ENCODE measurements at regions not wholly inside any gene's neighbourhood (a gene's known extent, or its start where the extent isn't known, plus 50 kb on each side); places are given as distances from the start of the nearest gene placed in this dataset.

DNA sequence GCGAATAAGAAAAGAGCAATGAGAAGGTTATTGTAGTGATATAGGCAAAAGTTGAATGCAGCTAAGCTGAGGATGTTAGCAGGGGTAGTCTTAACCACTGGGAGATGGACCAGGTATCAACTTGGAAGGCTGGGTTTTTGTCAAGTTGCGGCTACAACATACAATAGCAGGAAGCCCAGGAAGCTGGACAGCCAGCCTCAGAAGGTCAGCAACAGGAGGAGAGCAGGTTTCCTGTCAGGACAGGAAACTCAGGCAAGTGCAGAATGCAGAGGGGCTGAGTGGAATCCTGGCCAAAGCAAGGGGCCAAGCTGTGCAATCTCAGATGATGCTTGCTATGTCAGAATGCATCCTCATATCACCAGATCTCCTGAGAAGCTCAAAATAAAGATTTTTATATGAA is 530.0 kb upstream of the ID2 start:
- DNase-seq = no peak

DNA sequence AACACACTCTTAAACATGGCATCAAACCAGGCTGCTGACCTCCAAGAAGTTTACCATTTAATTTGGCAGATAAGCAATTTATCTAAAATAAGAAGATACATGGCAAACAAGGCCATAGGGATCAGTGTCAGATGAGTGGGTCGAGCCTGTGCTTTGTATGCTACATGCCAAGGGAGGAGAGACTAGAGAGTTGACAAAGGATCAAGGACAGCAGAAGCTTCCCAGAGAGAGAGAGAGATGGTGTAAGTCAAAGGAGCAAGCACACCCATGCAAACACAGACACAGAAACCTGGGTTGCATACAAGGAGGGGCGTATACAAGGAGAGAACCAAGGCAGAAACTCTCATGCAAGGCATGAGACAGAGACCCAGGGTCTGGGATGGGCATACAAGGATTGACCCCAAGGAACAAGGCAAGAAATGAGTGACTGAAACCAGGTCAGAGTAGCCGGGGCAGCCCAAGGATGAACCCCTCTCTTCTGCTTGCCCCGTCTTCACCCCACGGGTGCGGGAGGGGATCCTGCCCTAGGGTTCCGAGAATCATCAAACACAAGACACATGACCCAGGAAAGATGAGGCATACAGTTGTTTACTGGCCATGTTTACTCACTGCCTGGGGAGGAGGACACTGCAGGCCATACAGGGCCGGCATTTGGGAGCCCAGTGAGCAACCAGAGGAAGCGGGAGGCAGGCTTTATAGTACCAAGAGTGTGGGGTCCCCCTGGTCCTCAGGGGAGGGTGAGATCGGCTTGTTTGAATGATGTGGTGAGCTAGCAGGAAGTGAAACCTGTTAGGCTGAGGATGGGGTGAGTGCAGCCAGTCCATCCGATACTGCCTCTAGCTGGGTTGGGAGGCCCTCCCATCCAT is 529.2 kb upstream of the ID2 start:
- DNase-seq = peak in 3 of 4 experiments; percentile 10 to 24 (median 17)

DNA sequence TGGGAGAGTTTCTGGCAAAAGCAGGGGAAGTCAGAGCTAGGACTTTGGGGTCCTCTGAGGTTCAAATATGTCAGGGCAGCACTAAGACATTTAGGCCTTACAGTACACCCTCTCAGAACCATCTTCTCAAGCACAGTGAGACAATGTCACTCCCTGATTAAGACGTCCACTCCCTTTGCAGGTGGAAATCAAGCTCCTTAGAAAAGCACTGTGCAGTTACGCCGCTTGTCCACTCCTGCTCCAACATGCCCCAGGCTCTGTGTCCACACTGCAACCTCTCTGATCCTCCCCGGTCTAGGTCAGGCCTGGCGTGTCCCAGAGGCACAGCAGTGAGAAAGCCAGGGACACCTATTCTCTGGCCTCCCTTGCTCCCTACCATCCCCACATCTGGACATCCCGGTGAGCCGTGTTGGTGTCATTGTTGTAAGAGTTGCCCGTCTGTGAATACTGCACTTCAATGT is 528.6 kb upstream of the ID2 start:
- DNase-seq = no peak

DNA sequence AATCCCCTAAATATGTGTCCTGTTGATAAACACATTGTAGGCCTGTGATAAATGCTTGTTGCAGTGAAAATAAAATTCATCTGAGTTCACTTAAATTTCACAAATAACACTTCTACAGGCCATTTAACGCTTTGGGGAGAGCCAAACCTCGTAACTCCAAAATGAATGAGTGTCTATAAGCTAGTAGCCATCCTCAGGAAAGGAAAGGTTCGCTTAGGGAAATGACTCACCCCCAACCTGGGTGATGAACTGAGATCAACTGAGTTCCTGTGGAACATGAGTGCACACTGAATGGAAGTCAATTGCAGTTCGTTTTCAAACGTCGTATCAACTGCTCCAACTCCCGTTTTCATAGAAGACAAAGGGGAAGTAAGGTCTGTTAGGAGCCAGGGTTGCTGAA is 527.6 kb upstream of the ID2 start:
- DNase-seq = no peak

DNA sequence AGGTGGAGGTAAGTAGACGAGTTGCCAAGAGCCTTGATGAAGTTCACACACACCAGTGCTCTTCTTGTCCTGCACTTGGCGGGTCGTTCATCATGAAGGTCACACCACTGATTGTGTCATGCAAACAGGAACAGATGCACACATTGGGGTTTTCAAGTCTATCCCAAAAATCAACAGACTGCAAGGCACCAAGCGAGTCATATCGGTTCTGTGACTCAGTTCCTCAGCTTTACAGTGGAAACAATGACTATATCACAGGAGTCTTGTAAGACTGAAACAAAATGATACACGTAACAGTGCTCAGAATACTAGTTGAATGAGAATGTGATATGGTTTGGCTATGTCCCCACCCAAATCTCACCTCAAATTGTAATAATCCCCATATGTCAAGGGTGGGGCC is 526.9 kb upstream of the ID2 start:
- peak in 1 of 4 experiments; percentile 15 for DNase-seq

DNA sequence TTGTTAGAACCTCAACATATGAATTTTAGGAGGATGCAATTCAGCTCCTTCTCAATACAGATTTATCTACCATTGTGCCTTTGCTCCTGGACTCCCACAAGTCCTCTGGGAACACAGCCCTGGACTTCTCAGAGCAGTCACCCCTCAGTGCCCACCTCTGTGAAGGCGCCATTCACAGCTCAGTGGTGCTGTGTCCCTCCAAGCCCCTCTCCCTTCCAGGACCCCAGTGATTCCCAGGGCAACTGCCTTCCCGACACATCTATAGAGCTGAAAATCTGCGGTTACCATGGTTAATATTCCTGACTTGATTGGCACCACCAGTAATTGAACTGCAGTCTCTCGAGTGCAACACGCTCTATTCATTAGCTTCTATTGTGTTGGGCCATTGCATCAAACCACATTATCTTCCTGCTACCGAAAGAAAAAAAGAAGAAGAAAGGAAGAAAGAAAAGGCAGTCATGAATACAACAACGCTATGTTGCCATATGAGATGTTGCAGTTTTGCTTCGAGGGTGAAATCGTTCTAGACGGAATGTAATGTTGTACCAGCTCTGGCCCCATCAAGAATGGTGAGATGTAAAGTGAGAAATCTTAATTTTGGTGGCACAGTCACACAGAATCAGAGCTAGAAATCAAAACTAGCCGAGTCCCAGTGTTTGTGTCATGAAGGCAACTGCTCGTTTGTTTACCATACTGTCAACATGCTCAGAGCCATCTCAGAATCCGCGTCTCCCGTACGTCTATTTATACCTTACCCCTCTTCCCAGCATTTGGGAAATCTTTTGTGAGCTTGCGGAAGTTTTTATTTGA is 524.0 kb upstream of the ID2 start:
- DNase-seq = no peak

DNA sequence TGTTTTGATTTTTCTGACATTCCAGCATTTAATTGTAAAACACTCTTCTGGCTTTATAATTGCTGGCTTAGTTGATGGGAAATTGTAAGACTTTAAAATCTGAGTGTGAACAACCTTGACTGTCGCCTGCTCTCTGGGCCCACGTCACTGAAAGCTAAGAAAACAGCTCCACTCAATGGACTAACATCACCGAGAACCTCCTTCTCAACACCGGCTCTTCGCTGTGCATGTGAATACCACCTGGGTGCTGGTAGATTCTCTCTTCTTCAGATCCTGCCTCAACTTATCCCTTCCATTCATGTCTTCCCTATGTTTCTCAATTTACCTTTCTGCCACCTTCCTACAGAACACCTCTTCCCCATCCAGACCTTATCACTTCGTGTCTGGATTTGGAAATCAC is 523.1 kb upstream of the ID2 start:
- no peak for DNase-seq

DNA sequence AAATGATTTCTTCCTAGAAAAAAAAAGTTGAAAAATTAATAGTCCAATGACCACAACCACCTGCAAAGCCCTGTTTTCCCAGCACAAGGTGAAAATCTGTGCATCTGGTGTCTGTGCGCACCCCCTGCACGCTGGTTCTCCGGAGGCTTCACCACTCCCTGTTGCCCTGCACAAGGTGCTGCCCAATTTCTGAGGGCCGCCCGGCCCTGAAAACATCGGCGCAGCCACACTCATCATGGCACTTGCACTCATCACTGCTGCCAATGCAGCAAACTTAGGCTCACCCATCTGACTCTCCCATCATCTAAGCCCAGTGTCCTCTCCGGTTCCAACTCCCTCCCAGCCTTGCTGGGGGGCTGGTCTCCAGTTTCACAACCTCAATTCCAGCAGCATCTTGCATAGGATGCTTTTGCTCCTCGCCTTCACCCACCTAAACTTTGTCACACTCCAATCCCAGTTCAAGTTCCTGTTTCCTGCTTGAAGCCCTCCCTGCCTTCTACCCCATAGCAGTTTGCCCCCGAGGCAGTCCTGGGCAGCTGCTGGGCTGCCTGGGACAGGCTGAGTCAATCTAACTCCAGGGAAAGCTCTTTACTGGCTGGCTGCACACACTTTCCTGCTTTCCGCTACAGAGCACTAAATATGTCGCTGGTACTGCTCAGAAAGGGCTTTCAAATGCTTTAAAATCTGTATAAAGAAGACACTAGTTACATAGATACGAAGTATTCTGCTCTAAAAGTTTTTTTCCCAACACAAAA is 522.5 kb upstream of the ID2 start:
- peak in 1 of 4 experiments; percentile 11 for DNase-seq

DNA sequence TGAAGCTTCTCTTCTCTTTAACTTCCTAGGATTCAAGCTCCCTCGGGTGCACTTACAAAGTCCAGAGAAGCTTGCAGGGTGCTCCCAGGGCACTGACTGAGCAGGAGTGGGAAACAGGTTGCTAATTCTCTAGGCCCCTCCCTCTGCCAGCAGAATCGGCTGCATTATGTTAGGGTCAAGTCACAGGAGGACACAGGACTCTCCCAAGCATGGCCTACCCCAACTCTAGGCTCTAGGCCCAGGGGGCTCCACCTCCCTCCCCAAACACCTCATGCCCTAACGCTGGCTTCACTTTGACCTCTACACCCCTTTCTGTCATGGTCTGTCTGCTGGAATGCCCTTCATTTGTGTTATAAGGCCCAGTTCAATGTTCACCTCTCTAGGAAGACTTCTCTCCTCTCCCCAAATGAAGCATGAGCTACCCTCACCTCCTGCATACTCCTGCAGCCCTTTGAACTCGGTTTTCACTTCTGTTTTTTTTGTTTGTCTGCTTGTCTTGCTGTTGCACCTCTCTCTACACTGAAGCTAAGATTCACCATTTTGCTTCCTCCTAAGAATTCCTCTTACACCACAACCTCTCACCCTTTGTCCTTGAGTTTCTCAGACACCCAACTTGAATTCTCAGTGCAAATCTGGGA is 521.8 kb upstream of the ID2 start:
- peak in 1 of 4 experiments; percentile 16 for DNase-seq

DNA sequence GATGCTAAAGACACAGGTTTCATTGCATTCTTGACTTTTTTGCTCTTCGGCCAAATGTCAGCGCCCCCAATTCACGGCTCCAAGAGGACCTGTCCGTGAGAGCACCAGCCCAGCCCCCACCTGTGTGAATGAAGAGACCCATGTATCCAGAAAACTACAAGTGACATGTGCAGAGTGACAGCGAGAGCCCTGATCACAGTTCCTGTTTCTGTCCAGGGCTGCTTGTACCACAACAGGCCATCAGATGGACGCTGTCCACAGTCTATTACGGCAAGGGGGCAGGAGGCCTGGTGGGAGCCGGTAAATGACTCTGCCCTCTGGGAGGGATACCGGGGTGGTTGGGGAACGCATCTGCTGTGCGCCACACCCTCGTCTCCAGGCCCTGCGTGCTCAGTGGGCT is 520.9 kb upstream of the ID2 start:
- no peak for DNase-seq

DNA sequence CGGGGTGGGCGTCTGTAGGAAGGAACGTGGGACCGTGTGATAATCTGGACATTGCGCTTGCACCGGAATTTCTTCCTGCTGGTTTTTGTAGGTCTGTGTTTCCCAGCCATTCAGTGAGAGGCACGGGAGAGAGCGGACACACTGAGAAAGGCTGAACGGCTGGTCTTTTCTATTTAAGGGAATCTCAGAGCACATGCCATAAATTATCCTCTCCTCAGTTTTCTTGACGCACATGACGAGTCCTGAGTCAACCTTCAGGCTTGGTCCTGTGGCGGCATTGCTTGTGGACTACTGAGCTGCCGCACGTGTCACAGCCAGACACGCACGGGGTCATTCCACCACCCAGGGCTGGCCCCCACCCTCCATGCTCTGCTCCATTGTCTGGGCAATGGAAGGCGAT is 519.3 kb upstream of the ID2 start:
- no peak for DNase-seq

DNA sequence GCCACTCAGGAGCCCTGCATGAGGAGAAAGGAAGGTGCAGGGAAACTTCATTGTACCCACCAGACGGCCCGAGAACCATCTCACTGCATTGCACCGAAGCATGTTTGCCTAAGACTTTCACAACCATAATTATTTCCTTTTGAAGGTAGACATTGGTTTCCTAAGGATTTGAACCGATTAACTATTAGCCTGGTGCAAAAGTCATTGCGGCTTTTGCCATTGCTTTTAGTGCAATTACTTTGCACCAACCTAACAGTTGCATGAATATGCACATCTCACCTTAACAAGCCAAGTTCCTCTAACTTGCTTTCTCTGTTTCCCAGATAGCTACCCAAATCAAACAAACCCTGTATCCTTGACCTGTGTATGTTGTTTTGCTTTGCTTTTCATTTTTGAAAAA is 516.3 kb upstream of the ID2 start:
- no peak for DNase-seq

DNA sequence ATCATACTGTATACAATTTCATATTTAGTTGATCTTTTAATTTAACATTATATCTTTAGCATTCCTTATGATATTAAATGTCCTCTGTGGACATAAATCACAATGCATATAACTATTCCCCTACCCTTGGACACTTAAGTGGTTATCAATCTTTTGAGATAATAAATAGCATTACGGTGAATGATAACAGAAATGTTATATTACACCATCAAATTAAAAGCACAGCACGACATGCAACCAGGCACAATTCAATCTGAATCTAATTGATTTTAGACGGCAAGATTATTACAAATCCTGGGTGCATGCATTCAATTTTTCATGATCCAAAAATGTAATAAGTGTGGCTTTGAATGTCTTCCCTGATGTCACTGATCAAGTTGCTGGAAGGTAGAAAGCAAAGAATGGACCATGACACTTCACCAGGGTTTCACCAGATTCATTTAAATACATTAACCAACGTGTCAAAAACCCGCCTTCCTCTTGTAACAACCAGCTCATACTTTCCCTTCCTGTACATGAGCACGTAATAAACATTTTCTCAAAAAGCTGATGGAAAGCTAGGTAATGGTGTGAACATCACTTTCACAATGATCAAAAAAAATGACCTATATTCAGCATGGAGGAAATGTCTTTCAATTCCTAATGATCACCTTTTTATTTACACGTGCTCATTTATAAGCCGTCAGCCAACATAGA is 513.7 kb upstream of the ID2 start:
- DNase-seq = no peak

DNA sequence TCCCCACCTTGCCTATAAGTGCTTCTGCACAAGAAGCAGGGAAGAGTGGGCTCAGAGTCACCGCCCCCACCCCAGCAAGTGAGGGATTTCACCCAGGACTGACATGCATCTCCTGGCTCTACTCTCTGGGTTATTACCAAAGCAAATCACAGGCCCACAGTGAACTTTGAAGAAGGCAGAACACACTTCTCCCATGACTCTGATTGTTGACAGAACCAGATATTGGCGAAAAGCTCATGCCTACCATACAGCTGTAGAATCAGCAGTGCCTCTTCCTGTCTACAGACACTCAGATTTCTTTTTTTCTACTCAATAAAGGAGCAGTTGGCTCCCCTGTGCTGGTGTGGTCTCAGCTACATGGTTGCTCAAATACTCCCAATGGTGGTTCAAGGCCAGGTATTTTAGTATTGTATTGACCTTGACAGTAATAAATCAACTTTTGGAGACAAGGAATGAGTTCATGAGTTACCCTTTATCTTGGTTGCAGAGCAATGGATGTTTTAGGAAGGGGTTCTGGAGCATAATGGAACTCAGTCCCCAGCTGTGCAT is 512.9 kb upstream of the ID2 start:
- DNase-seq = no peak

DNA sequence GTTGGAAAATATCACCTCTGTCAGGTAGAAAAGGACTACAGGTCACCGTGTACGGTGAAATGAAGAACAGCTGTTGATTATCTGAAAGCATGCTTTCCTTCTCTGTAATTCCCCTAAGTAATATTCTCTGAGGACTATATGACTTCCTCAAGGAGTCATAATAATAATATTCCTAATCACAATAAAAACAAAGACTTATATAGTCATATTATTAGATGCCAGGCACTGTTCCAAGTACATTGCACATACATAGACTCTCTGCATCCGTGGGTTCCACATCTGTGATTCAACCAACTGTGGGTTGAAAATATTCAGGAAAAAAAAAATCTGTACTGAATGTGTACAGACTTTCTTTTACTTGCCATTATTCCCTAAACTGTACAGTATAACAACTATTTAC is 512.4 kb upstream of the ID2 start:
- DNase-seq = no peak

DNA sequence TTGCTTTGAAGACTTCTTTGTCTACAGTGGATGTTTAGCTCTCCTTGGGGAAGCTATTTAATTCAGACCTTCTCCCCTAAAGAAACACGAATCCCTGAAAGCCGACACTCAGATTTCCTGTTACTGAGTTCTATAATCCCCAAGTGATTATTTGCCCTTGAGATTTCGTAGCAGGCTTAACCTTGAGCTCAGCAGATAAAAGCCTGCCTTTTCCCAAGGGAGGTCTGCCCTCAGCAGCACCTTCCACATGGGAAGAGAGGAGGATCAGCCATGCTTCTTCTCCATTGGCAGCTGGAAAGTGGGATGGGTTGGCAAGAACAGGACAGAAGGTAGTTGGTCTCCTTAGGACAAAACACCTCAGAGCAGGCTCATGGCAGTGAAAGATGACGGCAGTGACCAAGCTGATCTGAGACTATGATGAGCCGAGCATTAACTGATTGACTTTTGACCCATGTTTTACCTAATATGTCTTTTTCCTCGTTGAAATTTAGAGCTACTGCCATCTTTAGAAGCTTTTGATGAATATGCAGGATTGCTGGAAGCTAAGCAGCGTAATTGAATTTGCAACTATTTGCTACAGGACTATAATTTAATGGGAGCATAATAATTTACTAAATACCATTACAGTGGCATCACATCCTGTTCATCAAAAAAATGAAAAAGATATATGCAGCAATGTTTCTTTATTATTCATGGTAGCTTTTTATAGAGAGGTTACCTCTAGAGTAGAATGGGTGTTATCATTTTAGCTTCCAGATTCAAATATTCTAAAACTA is 511.1 kb upstream of the ID2 start:
- DNase-seq = no peak

DNA sequence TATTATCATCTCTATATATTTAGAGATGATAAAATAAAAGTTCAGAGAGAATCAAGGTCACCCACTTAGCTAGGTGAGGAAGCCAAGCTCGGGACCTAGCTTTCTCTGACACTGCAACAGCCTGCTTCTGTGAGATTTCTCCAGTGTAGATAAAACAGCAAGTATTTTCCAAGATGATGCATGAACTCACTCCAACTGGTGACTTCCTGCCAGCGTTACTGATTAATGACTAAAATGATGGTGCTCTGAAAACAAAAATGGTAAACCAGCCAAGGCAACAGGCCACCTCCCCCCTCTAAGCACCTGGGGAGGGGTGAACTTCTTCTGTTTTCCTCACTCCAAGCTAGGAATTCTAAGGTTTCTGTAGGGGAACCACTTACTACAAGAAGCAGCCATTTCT is 510.2 kb upstream of the ID2 start:
- no peak for DNase-seq

DNA sequence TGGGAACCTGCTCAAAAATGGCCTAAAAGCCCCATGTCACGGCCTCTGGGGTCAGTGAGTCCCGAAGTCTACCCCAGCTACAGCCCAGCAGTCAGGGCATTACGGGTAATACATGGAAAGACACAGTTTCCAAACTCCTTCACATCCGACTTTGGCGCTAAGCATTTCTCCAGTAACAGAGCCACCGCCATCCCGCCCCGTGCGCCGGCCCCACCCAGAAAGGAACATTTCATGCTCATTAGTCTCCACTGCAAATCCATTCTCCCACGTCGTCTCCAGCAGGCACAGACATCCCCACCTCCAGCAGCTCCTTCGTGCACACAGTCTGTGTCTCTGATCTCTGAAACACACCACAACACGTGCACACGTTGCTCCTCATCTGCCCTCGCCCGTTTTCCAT is 509.2 kb upstream of the ID2 start:
- no peak for DNase-seq

DNA sequence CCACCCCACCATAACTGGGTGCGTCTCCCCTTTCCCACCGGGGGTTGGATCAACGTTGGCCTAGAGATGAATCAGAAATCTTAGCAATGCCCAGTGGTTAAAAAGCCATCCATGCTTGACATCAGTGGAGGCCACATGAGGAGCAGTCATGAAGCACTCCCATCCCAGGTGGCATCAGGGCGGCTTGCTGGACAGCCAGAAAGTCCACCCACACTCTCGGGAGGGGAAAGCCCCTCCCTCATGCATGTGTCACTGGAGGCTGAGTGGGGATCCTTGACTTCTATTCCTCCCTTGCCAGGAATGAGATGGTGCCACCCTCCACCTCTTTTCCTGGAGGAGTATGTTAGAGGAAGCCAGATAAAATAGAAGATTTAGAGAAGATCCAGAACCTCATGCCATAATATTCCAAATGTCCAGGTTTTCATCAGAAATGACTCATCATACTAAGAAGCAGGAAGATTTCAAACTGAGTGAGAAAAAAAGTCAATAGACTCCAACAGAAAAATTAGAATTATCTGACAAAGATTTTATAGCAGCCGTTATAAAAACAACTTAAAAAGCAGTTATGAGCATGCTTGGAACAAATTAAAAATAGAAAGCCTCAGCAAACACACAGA is 507.1 kb upstream of the ID2 start:
- DNase-seq = peak in 2 of 4 experiments; percentile 46 to 64

DNA sequence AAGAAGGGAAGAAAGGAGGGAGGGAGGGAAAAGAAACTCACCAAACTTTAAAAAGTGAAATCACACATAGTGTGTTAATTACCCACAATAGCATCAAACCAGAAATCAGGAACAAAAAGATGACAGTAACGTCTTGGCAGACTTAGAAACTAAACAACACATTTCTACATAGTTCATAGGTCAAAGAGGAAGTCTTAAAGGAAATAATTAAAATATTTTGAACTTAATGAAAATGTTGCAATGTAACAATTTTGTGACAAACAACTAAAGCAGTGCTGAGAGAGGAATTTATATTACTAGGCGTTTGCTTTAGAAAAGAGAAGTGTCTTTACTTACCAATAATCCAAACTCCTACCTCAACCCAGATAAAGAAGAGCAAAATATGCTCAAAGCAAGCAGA is 505.0 kb upstream of the ID2 start:
- DNase-seq = peak; percentile 20 to 83 (median 54)

All from suppressor macrophage (primary cell).